Testis (tissue), 2 donors: ENCODE measurements at regions not wholly inside any gene's neighbourhood (a gene's known extent, or its start where the extent isn't known, plus 50 kb on each side); places are given as distances from the start of the nearest gene placed in this dataset.

Experiments
- CTCF ChIP-seq, 3 experiments: fragments of 450-650 bp in 2 of 3; fragments of 200-600 bp in 1 of 3; sonication (generic) in 1 of 3; IDR thresholded peaks; one replicate each; pipeline ENCODE4 v1.5.1; 2016 to 2019; ENCODE audit warnings: antibody characterized with exemption in 3 of 3, mild to moderate bottlenecking in 2 of 3, moderate library complexity in 1 of 3
- POLR2A ChIP-seq: fragments of 450-650 bp; IDR thresholded peaks from one replicate; pipeline ENCODE4 v1.6.1; 2017; ENCODE audit warnings: antibody characterized with exemption, mild to moderate bottlenecking, moderate library complexity

GRCh38 chr13:73610799-73611592 is 523.2 kb downstream of the KLF12 start:
- TF ChIP-seq POLR2A = no peak
- TF ChIP-seq CTCF (IDR thresholded peaks at IDR 0.05) = no peak
